Inflammatory macrophage (primary cell): ENCODE measurements at regions not wholly inside any gene's neighbourhood (a gene's known extent, or its start where the extent isn't known, plus 50 kb on each side); places are given as distances from the start of the nearest gene placed in this dataset.

ENCODE experiments used
- DNase-seq, 2 donors: peaks; one replicate each; pipeline ENCODE4 v3.0.0-alpha.2; 2020 to 2022

DNA sequence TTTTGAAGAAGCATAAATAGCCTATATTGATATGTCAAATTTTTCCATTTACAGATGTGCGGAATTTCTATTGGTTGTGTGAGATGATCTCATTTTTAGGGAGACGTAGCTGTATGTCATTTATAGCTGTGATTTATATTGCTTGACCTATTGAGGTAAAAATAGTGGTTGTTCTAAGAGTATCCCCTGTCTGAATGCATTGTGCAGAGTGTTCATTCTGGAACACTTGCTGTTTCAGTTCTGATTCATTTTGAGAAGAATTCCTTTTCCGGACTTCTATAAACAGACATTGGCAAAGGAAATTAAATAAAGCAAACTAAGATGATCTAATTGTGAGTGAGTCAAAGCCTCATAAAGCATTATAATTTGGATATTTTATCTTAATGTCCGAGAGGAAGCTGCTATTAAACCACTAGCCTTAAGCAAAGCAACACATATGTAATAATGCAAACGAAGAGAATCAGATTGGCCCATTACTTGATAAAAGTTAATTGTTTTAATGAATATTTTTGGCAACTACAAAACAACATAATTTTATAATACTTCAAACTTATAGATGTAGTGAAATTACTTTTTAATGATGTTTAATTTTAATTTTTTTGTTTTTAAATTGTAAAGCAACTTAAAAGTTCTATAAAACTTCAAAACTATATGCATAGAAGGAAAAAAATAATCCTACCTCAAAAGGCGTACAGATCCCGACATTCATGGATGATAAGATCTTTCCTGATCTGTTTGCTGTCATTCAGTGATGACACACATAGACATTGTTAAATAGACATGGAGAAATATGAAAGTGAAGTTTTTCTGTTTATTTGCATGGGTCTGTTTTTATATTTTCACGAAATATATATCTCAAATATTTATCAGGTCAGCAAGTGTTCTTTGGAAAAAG lies 942.6 kb upstream of the SLC10A2 start:
- no peak for DNase-seq

DNA sequence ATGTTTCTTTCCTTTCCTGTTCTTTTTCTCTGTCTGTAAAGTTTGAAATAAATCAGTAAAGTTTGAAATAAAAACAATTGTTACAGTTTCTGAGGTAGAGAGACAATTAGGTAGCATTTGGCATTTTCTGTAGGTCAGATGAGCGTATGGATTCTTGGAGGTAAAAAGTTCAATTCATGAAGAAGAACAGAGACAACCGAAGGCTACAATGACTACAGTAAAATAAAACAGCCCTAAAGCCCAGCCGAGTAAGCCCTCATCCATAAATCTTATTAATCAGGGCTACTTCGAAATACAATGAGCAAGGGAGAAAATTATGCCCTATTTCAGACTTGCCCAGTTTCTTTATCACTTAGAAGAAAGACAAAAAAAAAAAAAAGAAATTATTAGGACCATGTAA lies 941.9 kb upstream of the SLC10A2 start:
- DNase-seq: no peak

- no peak for DNase-seq
Observed at GRCh38 chr13:104006625-104007075, 940.4 kb upstream of the SLC10A2 start.

- DNase-seq: no peak
Observed at GRCh38 chr13:104004572-104004971, 938.4 kb upstream of the SLC10A2 start.

DNA sequence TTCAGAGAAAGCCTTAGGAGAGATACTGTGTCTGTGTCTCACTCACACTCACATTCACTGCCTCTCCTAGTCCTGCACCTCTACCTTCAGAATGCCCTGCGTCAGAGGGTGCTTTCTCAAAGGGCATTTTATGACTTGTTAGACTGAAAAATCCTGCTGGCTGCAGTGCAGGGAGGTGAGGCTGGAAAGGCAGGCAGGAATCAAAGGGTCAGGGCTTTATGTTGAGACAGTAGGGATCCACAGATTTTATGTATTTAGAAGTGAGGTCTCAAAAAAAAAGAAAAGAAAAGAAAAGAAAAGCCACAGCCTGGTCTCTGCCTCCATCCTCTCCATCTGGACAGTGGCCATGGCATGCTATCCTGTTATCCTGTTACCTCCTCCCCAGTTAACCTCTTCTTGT lies 936.0 kb upstream of the SLC10A2 start:
- DNase-seq: no peak

GRCh38 chr13:104001766-104002165 lies 935.5 kb upstream of the SLC10A2 start:
- no peak for DNase-seq

- DNase-seq: no peak
Observed at GRCh38 chr13:103996733-103997132, 930.5 kb upstream of the SLC10A2 start.

DNA sequence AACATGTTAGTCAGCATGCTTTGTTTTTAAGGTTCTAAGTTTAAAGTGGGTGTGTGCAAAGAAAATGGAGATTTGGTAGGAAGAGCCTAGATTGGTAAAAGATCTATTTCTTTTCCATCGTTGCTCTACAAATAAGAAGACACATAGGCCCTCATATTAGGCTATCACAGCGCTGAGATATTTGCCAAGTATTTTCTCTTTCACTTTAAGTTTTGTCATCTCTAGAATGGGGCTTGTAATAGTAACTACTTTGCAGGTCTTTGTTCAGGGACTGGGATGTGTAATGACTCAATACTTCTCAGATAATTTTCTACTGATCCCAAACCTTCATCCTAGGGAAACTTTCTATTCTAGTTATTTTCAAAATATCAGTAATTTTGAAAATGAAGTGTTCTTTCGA lies 917.7 kb upstream of the SLC10A2 start:
- no peak for DNase-seq

DNA sequence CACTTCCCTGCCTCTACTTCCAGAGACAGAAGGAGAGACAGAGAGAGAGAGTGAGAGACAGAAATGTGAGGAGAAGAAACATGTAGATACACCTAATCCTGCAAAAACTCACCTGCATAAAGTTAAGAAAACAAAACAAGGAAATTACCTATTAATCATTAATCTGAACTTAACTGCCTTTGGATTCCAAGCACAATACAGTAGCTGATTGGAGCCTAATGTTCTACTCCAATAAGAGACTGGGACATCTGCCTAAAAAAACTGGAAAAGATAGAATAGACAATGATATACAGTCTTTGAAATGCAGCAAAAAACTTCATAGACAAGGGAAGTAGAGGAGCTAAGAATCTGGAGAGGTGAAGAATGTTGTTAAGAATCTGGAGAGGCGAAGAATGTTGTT lies 910.2 kb upstream of the SLC10A2 start:
- DNase-seq: no peak

GRCh38 chr13:103973740-103974139 lies 907.5 kb upstream of the SLC10A2 start:
- DNase-seq: no peak

DNA sequence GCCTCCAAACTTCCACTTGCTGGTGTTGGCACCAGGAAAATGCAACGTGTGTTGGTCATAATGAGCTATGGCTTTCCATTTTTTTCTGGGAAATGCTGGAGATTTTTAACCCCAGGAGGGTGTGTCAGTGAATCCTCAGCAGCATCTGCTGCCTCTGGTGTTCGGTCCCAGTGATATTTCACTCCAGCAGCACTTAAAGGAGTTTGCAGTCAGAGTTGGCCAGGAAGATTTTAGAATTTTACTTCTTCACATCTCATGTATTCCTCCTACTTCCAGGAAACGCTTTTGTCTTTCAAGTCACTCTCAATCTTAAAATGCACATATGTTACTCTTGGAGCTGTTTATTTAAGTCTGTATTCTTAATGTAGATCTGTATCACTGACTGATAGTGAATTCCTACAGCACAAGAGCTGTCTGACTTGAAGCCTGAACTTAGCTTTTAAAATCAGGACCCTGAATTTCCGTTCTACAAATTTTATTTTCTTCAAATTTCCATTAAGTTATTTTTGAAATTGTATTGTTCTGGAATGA lies 903.4 kb upstream of the SLC10A2 start:
- no peak for DNase-seq

GRCh38 chr13:103965506-103966243 lies 899.5 kb upstream of the SLC10A2 start:
- no peak for DNase-seq

- DNase-seq: no peak
Observed at GRCh38 chr13:103961784-103962183, 895.6 kb upstream of the SLC10A2 start.

DNA sequence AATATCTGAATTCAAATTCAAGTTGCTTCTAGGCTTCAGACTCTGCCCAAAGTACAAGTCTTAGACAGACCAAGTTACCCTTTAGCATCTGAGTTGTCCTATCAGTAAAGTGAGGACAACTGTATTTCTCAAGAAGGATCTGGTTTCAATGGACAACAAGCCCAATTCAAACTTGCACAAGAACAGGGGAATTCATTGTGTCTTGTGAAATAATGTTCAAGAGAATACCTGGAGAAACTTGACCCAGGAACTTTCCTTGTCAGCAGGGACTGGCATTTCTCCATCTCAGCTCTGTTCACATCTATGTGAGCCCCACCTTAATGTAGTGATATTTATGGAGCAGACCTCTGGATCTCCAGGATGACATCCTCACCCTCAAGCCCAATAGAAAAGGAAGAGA lies 894.9 kb upstream of the SLC10A2 start:
- DNase-seq: no peak

GRCh38 chr13:103960001-103960400 lies 893.8 kb upstream of the SLC10A2 start:
- no peak for DNase-seq

- no peak for DNase-seq
Observed at GRCh38 chr13:103958691-103959090, 892.5 kb upstream of the SLC10A2 start.

DNA sequence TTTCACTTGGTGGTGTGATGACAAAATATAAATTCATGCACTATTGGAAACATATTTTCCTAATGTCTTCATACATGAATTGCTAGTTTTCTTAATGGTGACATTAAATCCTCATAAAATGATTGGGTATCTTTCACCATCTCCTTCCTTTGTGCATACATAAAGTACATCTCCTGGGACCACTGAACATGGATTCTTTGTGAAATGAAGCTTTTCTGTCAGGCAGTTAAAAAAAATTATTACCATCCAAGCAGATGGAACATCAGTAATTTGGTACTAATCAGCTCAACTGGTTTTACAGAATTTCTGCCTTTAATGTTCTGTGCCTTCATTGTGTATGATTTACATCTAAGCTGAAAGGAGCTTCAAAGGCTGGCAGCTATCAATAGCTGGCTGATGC lies 891.7 kb upstream of the SLC10A2 start:
- no peak for DNase-seq

- no peak for DNase-seq
Observed at GRCh38 chr13:103953859-103954258, 887.6 kb upstream of the SLC10A2 start.

- no peak for DNase-seq
Observed at GRCh38 chr13:103952183-103952582, 886.0 kb upstream of the SLC10A2 start.

GRCh38 chr13:103948426-103948825 lies 882.2 kb upstream of the SLC10A2 start:
- no peak for DNase-seq

GRCh38 chr13:103945836-103946235 lies 879.6 kb upstream of the SLC10A2 start:
- no peak for DNase-seq

DNA sequence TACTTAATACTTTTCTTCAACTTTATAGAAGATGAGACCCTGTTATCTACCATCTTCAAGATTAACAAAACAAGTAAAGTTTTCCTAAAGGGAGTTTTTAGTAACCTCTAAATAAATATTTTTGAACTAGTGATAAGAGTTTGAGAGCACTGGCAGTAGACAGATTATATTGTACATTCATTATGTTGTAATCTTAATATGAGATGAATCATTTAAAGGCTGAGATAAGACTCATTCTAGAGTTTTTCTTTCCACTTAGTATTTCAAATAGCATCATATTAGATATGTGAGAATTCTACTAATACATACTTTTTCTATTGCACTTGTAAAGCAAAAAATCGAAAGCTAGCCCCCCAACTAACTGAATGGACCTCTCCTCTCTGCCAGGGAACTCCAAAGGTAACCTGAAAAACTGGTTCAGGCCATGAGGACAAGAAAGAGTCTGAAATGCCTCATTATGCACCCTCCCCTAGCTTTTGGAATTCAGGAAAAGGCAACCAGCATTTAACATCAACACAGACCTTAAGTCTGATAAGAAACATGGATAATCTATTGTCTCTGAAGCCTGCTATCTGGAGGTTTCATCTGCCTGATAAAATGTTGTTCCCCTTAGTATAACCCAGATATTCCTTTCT lies 875.4 kb upstream of the SLC10A2 start:
- DNase-seq: no peak

- DNase-seq: no peak
Observed at GRCh38 chr13:103935117-103935516, 868.9 kb upstream of the SLC10A2 start.
